ENCODE measurements at regions not wholly inside any gene's neighbourhood (a gene's known extent, or its start where the extent isn't known, plus 50 kb on each side); places are given as distances from the start of the nearest gene placed in this dataset.

- TF ChIP-seq, protein P1, sequence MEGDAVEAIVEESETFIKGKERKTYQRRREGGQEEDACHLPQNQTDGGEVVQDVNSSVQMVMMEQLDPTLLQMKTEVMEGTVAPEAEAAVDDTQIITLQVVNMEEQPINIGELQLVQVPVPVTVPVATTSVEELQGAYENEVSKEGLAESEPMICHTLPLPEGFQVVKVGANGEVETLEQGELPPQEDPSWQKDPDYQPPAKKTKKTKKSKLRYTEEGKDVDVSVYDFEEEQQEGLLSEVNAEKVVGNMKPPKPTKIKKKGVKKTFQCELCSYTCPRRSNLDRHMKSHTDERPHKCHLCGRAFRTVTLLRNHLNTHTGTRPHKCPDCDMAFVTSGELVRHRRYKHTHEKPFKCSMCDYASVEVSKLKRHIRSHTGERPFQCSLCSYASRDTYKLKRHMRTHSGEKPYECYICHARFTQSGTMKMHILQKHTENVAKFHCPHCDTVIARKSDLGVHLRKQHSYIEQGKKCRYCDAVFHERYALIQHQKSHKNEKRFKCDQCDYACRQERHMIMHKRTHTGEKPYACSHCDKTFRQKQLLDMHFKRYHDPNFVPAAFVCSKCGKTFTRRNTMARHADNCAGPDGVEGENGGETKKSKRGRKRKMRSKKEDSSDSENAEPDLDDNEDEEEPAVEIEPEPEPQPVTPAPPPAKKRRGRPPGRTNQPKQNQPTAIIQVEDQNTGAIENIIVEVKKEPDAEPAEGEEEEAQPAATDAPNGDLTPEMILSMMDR (IDR thresholded peaks at IDR 0.05; ENCODE audit: control insufficient read depth, insufficient read depth, low read depth, low read length, missing control alignments): no peak
These were observed 261.1 kb downstream of the TBC1D4 start for GRCh38 chr13:75220861-75221260.

DNA sequence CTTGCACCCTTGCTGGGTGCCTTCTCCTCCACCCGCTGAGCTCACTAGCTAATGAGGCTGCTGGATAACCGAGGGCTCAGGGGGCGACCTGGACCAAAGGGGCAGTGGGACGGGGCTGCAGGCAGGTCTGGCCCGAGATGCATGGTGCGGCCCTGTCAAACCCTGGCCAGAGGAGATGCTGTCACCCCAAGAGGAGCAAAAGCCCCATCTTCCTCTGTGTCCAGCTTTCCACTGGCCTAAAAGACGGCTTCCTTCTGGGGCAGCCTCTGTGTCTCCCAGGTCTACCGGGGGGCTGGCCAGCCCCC, 261.8 kb downstream of the TBC1D4 start:
- TF ChIP-seq, protein P1 (IDR thresholded peaks at IDR 0.05; ENCODE audit: control insufficient read depth, insufficient read depth, low read depth, low read length, missing control alignments): no peak
- no peak for DNase-seq (ENCODE audit: low read depth)
- no peak overlapping the region for H3K4me3 ChIP-seq (ENCODE audit: control insufficient read depth, low read depth, low read length)

More at GRCh38 chr13:75220861-75221260, 261.1 kb downstream of the TBC1D4 start:
- DNase-seq (ENCODE audit: low read depth): no peak
- H3K4me3 ChIP-seq (ENCODE audit: control insufficient read depth, low read depth, low read length): no peak overlapping the region

DNA sequence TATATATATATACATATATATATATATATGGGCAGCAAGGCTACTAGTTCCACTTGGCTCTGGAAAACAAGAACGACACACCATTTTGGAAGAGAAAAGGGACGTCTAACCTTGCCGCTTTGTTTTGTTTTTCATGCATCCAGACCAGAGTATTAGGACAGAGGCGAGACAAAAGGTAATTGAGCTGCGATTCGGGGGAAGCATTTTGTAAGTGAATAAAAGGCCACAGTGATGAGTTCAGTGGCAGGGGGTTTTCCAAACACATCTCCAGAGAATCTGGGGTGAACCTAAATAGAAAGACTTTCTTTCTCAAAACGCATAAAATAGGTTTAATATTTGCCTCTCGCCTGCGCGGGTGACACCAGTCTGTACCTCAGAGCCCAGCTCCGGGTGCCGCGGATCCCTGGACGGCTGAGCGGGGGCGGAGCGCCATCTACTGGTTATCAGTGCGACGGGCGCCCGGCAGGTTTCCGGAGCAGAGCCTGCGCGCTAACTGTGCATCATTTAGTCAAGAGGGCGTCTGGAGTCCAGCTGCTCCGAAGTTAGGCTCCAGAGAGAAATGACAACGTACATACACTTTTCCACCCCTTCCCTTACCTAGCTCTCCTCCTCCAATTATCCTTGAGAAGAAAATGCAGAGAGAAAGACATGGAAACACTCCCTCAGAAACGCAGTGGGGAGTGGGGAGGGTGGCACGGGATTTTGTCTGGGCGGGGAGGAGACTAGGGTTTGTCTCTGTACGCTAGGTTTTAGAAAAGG, 262.3 kb downstream of the TBC1D4 start:
- peak overlapping the region; percentile 24 for H3K4me3 ChIP-seq (ENCODE audit: control insufficient read depth, low read depth, low read length)

DNA sequence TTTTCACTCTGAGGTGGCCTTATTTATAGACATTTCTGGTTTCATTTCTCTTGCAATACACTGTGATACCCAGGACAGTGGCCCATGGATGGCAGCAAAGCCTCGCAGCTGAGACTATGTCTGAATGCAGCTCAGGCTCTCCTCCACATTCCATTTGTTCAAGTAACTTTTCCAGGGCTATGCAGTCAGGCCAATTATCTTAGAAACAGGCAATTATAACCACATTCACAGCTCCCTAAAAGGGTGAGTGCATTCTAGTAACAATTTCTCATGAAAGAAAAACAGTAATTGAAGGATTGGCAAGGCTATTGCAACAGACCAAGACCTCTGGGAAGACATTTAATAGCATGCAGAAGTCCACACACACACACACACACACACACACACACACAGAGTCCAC, 264.0 kb downstream of the TBC1D4 start:
- TF ChIP-seq, protein P1 (IDR thresholded peaks at IDR 0.05; ENCODE audit: control insufficient read depth, insufficient read depth, low read depth, low read length, missing control alignments): peak; percentile 16
- no peak overlapping the region for H3K4me3 ChIP-seq (ENCODE audit: control insufficient read depth, low read depth, low read length)
- DNase-seq (ENCODE audit: low read depth): peak; percentile 69

More for the DNA sequence above, 262.3 kb downstream of the TBC1D4 start:
- TF ChIP-seq, protein P1 (IDR thresholded peaks at IDR 0.05; ENCODE audit: control insufficient read depth, insufficient read depth, low read depth, low read length, missing control alignments): peak; percentile 99
- peak; percentile 16 for DNase-seq (ENCODE audit: low read depth)

DNA sequence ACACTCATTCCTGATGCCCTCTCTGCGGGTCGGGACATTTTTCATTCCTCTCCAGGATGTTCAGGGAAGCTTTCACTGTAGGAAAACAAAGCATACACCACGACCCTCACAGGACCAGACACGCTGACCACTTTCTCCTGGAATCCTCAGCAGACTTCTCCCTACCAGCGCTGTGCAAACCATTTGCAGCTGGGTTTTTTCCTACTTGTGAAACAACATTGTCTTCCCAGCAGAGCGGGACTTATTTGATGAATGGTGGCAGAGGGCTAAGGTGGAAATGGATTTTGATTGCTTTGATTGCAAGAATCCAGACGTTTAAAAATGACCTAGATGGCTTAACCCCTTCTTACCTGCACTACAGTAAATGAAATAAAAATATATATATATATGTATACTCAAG, 265.9 kb downstream of the TBC1D4 start:
- DNase-seq (ENCODE audit: low read depth): no peak
- no peak overlapping the region for H3K4me3 ChIP-seq (ENCODE audit: control insufficient read depth, low read depth, low read length)
- TF ChIP-seq, protein P1 (IDR thresholded peaks at IDR 0.05; ENCODE audit: control insufficient read depth, insufficient read depth, low read depth, low read length, missing control alignments): no peak

DNA sequence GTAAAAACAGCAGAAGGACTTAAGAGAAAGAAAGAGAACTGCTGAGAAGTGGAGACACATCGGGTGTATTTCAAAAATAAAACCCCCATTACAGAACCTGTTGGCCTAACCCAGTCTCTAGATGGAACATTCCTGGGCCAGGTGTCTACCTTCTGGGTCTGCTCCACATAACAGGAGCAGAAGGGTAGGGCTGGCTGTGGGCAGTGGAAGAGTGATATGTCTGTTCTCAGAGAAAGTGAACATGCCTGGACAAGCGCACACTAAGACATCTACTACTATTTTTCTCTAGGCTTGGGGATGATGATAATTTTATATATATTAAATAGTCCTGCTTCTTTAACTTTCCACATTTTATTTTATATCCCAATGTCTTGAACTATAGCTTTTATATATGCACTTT, 267.1 kb downstream of the TBC1D4 start:
- no peak overlapping the region for H3K4me3 ChIP-seq (ENCODE audit: control insufficient read depth, low read depth, low read length)
- DNase-seq (ENCODE audit: low read depth): no peak
- TF ChIP-seq, protein P1 (IDR thresholded peaks at IDR 0.05; ENCODE audit: control insufficient read depth, insufficient read depth, low read depth, low read length, missing control alignments): no peak
